ENCODE measurements at regions not wholly inside any gene's neighbourhood (a gene's known extent, or its start where the extent isn't known, plus 50 kb on each side); places are given as distances from the start of the nearest gene placed in this dataset.

- TF ChIP-seq EGR1 (IDR thresholded peaks at IDR 0.05; ENCODE audit: borderline replicate concordance, low read depth, low read length) = no peak
- TF ChIP-seq HDAC2 (IDR thresholded peaks at IDR 0.05; ENCODE audit: borderline replicate concordance in 1 of 2, low read depth in 2 of 2, low read length in 2 of 2) = no peak
These were observed 267.2 kb upstream of the FSIP2 start (continued) for GRCh38 chr2:185471441-185471840.

All from H1 (cell line).